Renal cortical epithelial cell (primary cell): ENCODE measurements at regions not wholly inside any gene's neighbourhood (a gene's known extent, or its start where the extent isn't known, plus 50 kb on each side); places are given as distances from the start of the nearest gene placed in this dataset.
A peak's percentile ranks its signal among the peaks of the same experiment; 100 is the strongest.

Source experiments
- DNase-seq: peaks from one replicate; pipeline ENCODE4 v3.0.0-alpha.2; 2011; ENCODE audit warnings: low read depth

GRCh38 chr3:160622263-160623045, 54.5 kb upstream of the ARL14 start:
- DNase-seq: no peak

GRCh38 chr3:160618878-160619277, 53.5 kb upstream of the KPNA4 start:
- DNase-seq: no peak

- DNase-seq: peak; percentile 74
Measured at GRCh38 chr3:160618363-160618762, 53.0 kb upstream of the KPNA4 start.

GRCh38 chr3:160617636-160618035, 52.3 kb upstream of the KPNA4 start:
- DNase-seq: no peak

- peak; percentile 86 for DNase-seq
Measured at GRCh38 chr3:160616716-160617115, 51.3 kb upstream of the KPNA4 start.

GRCh38 chr3:160616311-160616710, 50.9 kb upstream of the KPNA4 start:
- no peak for DNase-seq
